Left renal cortex interstitium (tissue), 4 donors: ENCODE measurements at regions not wholly inside any gene's neighbourhood (a gene's known extent, or its start where the extent isn't known, plus 50 kb on each side); places are given as distances from the start of the nearest gene placed in this dataset.

Source experiments
- DNase-seq, 4 donors: peaks; one replicate each; pipeline ENCODE4 v3.0.0-alpha.2; 2013; ENCODE audit warnings: low read depth in 4 of 4, low spot score in 2 of 4, missing footprints in 1 of 4

DNA sequence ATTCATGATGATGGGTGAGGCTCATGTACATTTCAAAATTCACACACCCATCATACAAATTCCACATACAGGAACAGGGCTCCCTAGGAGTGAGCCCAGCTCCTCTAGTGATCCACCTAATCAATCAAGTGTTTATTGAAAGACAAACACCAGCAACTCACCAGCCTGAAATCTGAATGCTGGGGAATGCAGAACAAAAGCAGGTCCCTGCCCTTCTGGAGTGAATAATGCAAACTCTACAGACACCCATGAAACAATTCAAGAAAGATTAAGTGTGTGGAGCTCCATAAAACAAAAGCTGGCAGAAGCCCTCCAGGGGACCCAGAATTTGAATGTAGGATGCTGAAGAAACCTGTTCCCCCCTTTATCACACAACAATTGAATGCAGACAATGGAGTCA, 396.7 kb upstream of the JARID2 start:
- DNase-seq: no peak

DNA sequence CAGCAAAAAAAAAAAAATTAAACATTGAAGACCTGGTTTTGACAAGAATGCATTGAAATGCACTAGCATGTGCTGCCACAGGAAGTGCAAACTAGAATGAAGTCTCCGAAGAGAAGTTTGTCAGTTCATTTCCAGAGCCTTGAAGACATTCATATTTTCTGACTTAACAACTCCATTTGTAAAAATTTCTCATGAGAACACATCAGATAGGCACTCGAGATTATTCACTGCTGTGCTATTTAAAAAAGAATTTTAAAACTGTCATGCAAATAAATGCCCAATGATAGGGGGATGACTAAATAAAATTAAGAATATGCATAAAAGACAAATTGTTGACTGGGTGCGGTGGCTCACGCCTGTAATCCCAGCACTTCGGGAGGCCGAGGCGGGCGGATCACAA, 394.6 kb upstream of the JARID2 start:
- no peak for DNase-seq

DNA sequence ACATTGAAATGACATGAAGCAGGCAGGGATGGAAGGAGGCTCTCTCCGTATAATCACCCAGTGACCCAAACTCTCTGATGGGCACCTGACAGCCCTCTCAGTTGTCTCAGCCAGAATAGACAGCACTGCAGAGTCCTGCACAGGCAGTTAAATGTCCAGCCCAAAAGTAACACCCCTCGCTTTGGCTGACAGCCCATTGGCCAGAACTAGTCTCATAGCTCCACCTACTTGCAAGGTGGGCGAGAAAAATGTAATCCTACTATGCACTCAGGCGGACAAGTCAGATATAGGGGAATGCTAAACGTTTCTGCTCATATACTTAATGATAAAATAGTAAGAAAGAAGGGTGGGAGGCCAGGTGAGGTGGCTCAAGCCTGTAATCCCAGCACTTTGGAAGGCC, 393.5 kb upstream of the JARID2 start:
- no peak for DNase-seq

DNA sequence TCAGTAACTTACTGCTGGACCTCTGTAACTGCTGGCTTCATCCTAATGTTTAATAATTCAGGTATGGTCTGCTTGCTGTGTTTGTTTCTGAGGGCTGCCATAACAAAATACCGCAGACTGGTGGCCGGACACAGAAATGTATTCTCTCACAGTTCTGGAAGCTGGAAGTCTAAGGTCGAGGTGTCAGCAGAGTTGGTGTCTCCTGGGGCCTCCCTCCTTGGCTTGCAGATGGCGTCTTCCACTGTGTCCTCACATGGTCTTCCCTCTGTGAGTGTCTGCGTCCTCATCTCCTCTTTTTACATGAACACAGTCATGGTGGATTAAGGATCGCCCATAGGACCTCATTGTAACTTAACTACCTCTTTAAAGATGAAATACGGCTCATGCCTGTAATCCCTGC, 389.7 kb upstream of the JARID2 start:
- no peak for DNase-seq

DNA sequence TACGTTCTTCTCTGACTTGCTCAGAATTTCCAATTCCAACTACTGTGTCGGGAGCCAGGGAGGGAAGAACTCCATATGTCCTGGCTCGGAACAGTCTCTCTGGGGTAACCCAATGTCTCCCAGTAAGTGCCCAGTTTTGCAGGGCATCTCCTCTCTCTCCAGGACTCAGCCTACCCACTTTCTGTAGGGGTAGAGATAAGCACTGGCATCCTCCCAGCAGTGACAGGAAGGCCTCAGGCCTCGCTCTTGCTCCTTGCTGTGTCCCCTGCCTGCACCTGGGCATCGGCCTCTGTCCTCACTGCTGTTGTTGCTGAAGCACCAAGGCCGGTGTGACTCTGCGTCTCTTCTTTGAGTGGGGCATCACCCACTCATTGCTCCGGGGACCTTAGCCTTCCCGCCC, 388.9 kb upstream of the JARID2 start:
- no peak for DNase-seq

DNA sequence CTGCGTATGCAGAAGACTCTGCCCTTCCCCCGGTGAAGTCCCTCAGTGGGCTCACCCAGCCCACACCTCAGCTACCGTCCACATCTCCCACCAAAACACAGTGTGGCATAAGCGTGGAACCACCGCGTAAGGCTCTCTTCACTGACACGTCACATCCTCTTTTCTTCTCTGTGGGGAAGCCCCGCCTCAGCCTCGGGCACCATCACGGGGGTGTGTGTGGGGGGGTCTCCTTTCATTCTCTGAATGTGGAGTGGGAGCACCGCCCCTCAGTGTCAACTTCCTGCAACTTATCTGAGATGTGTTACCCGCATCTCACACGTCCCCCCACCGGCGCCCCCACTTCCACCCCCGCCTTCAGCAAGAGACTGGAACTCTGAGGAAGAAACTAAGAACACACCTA, 388.4 kb upstream of the JARID2 start:
- DNase-seq: no peak

DNA sequence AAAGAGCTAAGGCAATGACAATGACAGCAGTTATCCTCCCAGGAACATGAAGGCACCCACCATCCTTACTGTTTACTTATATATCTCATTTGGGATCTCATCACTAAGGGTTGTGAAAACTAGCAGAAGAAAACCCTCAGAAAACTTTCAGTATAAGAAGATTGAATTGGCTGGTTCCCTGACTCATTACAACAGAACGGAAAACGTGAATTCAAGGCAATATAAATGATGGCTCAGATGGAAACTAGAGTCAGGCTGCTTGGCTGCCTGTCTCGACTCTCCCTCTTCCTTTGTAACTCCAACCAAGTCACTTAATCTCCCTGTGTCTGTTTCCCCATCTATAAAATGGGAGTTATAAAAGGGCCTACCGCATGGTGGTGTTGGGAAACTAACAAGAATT, 387.1 kb upstream of the JARID2 start:
- no peak for DNase-seq

DNA sequence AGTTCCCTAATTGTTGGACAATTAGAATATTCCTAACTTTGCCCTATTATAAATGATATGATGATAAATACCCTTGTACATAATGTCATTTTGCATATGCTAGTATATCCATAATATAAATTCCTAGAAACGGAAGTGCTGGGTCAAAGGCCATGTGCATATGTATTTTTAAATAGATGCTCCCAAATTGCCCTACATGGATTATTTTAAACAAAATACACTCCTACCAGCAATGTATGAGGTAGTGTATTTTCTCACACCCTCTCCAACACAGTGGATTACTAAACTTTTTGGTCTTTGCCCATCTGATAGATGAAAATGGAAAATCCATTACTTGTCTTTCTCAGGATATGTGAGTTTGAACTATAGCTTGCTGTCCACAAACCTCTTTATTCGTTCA, 385.1 kb upstream of the JARID2 start:
- no peak for DNase-seq

DNA sequence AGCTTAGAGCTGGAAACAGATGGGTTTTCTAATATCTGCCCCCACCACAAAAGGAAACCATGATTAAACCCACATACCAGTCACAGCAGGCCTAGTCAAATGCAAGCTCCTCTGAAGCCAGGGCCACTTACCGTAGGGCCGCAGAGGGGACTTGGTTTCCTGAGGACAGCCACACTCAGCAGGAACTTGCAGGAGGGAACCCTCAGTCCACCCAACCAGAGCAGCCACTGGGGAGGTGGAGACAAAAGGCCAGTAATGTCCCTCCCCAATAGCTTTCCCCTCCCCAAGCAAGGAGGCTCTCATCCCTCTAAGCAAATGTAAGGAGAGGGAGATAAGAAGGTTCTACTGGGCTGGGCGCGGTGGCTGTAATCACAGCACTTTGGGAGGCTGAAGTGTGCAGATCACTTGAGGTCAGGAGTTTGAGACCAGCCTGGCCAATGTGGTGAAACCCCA, 384.4 kb upstream of the JARID2 start:
- no peak for DNase-seq

DNA sequence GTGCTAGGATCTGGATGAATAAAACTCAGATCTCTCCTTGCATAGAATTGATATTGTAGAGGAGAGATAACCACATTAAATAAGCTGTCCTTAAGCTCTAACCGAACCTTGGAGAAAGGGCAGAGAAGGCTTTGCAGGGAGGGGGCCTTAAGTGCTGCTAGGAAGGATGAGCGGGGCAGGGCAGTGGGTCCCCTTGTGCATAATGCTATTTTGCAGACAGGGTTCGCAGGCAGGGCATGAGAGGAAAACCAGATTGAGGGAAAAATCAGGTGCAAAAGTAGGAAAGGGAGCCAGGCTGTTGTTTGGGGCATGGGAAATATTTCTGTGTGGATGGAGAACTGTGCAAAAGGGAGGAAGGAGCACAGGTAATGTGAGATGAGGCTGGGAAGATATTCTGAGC, 383.0 kb upstream of the JARID2 start:
- DNase-seq: no peak

DNA sequence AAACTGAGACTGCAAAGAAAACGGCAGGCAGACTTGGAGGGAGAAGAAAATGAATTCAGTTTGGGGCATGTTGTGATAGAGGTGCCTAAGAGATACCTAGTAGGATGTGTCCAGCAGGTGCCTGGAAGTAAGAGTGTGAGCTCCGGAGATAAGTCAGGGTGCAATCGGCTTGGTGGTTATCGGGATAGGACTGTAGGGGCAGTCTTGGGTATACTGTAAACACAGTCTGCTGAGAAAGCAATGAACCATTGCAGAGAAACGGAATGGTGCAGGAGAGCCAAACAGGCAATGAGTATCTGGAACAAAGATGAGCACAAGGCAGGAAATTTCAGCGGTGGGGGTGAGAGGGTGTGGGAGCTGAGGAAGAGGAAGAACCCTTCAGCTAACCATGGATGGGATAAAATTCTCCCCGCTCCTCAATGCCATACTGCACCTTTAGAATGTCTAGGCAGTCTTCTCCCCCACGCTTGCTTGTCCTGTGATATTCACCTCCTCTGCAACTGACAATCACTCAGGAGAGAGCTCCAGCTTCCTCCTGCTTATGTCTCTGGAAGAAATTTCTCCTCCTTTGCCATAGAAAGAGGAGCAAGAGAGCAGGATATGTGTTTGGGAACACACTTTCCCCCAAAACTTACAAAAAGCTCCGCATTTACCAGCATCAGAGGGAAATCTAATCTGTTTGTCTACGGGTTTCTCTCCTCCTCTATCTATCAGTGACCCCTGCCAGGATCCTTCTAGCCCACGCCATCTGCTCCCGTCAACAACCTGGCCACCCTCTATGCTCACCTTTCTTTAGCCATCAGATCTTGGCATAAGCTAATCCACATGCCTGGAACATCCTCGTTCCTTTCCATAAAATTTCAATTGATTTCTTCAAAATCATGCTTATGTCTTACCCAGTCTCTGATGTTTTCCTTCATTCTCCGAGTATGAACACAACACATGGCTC, 381.7 kb upstream of the JARID2 start:
- no peak for DNase-seq

DNA sequence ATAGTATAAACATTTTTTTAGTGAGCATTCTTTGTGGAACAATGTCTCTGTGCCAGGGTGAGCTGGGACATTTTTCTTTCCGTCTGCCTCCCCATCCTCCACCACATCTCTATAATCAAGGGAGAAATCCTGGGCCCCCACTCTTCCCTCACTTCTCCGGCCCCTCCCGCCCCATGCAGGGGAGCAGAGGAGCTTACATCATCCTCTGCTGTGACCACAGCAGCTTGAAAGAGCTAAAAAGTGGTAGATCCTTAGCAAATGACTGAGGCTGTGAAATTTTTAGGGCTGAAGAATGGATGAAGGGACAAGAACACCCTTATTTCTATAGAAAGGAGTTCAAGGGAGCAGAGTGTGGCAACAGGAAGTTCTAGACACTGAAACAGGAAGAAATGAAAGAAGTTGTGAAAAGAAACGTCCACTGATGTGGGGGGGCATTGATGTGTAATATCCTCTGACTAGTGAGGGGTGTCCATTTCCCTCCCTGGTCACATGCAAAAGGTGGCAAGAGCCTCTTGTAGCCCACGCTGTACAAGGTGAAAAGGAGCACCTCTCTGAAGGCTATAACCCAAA, 380.3 kb upstream of the JARID2 start:
- DNase-seq: no peak

DNA sequence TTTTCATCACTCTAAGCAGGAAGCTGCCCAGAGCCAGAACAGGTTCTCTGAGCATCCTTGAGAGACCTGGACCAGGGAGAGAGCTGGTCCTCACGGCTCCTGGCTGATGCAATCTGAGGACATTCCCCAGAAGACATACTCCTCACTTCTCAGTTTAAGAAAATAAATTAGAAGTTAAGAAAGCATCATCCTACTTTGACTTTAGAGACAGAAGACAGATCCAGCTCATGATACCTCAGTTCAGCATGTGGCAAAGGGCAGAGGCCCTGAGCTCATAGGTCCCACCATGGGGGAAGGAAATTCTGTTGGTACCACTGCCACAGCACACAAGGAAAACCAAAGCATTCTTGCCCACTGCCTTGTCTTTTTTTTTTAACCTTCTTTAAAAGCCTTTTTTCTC, 378.1 kb upstream of the JARID2 start:
- no peak for DNase-seq

DNA sequence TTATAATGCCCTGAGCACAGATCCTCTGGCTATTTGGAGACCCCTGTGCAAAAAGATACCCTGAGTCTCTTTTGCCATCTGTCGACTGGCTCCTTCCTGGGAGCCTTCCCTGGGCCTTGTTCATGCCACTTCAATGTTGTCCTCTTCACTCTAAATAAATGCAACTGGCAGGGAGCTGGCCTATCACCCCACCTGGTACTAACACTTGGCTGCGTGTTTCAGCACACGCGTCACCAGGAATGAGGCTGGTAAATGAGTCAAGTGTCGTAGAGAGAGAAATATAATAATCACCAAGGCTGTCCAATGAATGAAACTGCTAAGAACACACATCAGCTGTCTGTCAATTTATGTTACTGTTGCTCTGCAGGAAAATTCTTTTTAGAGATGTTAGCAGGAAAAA, 374.6 kb upstream of the JARID2 start:
- no peak for DNase-seq

DNA sequence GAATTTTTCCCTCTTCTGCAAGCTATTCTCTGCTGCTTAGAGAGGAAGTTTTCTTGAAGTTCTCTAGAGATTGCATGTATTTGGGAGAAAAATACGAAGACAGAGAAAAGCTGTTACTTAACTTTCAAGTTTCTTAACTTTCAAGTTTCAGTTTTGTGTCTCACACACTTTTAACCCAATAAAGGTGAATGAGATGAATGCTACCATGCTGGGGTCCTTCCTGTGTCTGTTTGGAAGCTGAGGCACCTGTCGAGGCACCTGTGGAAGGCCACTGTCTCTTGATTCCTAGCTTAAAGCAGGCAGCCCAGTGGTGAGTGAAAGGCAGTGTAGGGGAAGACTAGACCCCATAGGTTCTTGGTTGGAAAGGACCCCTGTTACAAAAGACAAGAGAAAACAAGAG, 372.8 kb upstream of the JARID2 start:
- DNase-seq: no peak

DNA sequence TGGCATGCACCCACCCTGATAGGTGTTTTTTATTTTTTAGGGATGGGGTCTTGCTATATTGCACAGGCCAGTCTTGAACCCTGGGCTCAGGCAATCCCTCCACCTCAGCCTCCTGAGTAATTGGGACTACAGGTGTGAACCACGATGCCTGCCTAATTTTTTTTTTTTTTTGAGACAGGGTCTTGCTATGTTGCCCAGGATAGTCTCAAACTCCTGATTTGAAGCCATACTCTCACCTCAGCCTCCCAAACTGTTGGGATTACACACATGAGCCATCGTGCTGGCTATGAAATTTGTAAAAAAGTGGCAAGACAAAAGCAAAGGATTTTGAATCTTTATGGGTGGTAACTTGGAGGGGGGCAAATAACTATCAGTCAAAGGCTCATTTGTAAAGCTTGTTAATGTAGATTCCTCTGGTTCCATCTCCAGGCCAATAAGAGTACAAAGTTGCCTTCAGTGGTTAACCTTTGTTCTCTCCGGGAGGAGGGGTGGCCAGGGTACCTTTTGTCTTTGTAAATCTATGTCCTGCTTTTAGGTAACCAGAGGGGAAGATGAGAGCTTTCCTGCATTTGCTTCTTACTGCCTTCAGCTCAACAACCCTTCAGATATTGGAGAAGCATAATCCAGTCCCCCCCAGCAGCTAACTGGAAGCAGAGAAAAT, 372.0 kb upstream of the JARID2 start:
- no peak for DNase-seq

DNA sequence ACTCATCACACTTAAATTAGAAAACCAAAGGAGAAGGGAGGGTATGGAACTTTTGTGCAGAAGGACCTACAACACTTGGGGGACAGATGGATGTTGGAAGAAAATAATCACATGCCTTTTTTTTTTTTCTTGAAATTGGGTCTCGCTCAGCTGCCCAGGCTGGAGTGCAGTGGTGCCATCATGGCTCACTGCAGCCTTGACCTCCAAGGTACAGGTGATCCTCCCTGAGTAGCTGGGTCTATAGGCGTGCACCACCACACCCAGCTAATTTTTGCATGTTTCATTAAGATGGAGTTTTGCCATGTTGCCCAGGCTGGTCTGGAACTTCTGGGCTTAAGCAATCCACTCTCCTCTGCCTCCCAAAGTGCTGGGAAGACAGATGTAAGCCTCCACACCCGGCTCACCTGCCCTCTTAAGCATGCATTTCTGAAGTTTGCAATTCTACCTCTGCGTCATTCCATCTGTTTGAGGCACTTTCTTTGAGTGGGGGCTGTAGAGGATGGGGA, 370.8 kb upstream of the JARID2 start:
- no peak for DNase-seq

DNA sequence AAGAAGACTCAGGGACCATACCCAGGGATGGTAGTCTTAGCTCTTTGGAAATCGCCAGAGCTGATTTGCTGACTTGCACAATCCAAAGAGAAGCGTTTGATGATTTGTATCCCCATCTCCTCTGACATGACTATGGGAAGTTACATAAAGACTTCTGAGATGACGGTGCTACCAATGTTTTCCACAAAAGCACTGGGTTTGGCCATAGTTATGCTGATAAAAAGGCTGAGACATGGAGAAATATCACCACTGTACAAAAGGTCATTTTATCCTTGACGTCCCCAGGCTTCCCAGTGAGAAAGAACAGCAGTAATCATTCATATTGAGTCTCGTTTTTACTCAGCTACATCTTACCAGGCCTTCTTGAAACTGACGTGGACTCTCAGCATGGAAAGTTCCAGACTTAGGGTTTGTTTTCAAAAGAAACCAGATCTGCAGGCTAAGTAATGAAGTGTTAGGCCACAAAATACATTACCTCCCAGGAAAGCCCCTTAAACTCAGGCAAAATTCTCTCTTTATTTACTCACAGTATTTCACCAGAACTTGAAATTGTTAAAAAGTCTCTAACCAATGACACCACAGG, 370.3 kb upstream of the JARID2 start:
- DNase-seq: no peak

DNA sequence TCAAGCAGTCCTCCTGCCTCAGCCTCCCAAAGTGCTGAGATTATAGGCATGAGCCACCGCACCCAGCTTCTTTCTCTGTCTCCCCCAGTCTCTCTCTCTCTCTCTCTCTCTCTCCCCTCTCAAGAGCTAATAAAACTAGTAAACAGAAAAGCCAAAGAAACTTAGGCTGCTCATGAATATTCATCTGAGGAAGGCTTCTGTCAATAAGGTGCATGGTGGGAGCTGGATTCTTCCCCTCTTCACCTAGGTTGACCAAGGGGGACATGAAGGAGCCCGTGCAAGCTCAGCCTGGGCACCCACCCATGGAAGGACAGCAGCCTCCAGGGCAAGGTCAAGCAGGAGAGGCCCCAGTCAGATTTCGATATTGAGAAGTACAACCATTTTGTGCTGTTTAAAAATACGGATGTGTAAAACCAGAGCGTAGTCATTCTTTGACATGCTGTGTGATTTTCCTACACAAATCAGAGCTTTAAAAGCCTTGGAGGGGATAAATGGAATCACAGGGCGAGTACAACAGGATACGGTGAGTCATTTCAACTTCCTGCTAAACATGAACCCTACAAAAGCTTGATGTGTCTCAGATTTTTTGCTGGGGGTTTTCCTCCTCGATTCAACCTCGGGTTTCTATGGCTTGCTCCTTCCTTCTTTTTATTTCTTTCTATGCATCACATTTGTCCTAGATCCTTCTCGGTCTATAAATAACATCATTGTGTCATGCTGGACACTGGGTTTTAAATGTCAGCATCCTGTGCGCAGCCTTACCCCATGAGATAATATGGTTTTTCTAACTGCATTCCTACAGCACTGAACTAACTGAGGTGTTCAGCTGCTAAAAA, 368.9 kb upstream of the JARID2 start:
- DNase-seq: no peak

DNA sequence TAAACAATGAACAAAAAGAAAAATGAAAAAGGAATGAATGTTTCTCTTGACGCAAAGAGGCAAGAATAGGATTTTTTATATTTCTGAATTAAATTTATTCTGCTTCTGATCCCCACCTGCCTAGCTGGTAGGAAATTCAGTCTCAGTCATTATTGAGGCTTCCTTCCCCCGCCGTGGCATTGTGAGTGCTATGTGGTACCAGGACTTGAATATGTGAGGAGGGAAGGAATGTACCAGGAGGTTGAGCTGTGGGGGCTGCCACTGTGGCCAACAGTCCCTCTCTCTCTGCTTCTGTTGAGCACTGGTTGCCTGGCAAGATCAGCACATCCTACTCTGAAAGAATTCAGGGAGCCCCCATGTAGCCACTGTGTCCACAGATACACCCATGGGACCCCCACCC, 368.1 kb upstream of the JARID2 start:
- DNase-seq: no peak
